ENCODE measurements at regions not wholly inside any gene's neighbourhood (a gene's known extent, or its start where the extent isn't known, plus 50 kb on each side); places are given as distances from the start of the nearest gene placed in this dataset.

GRCh38 chr1:23614032-23614660 is 54.8 kb upstream of the ID3 start:
- no peak for DNase-seq

- peak in 2 of 5 donors; percentile 29 to 74 for DNase-seq
Observed at GRCh38 chr1:23613191-23614031, 54.1 kb upstream of the ID3 start.

GRCh38 chr1:23611601-23612327 is 52.5 kb upstream of the ID3 start:
- peak in 1 of 5 donors; percentile 28 for DNase-seq

DNA sequence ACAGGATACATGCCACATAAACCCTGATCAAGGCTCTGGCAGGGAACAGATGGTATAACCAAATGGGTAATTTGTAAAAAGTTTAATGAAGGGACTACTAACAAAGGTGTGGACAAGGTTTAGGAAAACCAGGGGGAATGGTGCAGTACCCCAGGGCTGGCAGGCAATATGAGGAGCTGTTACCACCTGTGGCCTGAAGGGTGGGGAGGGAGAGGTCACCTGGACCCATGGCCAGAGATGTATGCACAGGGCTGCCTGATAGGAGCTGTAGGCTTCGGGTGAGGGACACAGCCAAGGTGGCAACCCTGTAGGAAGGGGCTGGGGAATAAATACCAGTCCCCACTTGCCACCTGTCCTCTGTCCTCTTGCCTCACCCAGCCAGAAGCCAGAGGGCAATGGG is 51.4 kb upstream of the ID3 start:
- no peak for DNase-seq

DNA sequence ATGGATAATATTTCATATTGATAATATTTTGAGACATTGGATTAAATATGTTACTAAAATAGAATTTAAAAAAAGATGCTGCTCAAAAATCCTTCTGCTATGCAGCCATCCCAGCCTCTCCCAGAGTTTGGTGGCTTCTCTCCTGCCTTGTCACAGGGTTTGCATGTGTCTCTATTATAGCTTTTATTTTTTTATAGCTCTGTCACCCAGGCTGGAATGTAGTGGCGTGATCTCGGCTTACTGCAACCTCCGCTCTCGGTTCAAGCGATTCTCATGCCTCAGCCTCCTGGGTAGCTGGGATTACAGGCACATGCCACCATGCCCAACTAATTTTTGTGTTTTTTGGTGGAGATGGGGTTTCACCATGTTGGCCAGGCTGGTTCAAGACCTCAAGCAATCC is 50.7 kb upstream of the ID3 start:
- DNase-seq, result no peak
